GM23338 (cell line): ENCODE measurements at regions not wholly inside any gene's neighbourhood (a gene's known extent, or its start where the extent isn't known, plus 50 kb on each side); places are given as distances from the start of the nearest gene placed in this dataset.

ENCODE experiments used
- CREB1 ChIP-seq: fragments of 250-450 bp; sonication (Bioruptor Pico); IDR thresholded peaks from 2 replicates; pipeline ENCODE4 v1.5.0; 2020; ENCODE audit warnings: low read depth, mild to moderate bottlenecking, moderate library complexity
- EZH2 ChIP-seq: fragments of 200-600 bp; sonication (generic); IDR thresholded peaks from one replicate; pipeline ENCODE4 v1.8.0; 2017; ENCODE audit warnings: antibody characterized with exemption, mild to moderate bottlenecking, low read depth; ENCODE audit not compliant: unreplicated experiment
- EZH2phosphoT487 ChIP-seq: fragments of 200-600 bp; sonication (generic); IDR thresholded peaks from one replicate; pipeline ENCODE4 v1.8.1; 2018; ENCODE audit warnings: antibody characterized with exemption; ENCODE audit not compliant: unreplicated experiment
- JUNB ChIP-seq: IDR thresholded peaks from one replicate; pipeline ENCODE4 v1.6.1; 2016; ENCODE audit warnings: antibody characterized with exemption; ENCODE audit not compliant: unreplicated experiment
- NANOG ChIP-seq: IDR thresholded peaks from 2 replicates; pipeline ENCODE4 v1.6.1; 2016; ENCODE audit warnings: antibody characterized with exemption, borderline replicate concordance
- POLR2AphosphoS5 ChIP-seq: IDR thresholded peaks from 2 replicates; pipeline ENCODE4 v1.6.1; 2016; ENCODE audit warnings: antibody characterized with exemption, low read depth
- STAT1 ChIP-seq: IDR thresholded peaks from one replicate; pipeline ENCODE4 v1.6.1; 2016; ENCODE audit warnings: antibody characterized with exemption; ENCODE audit not compliant: unreplicated experiment
- ZNF331 ChIP-seq: fragments of 250-450 bp; sonication (Bioruptor Pico); IDR thresholded peaks from 2 replicates; pipeline ENCODE4 v1.5.0; 2020; ENCODE audit warnings: low read depth, mild to moderate bottlenecking, moderate library complexity
- TF ChIP-seq, protein P1 (sequence below), 2 experiments: fragments of 200-600 bp in 1 of 2; sonication (generic) in 1 of 2; conservative IDR thresholded peaks; 2 replicates each; pipeline versions ENCODE4 v1.5.1 to v1.6.1; 2016 to 2017; ENCODE audit warnings: antibody characterized with exemption in 2 of 2, low read depth in 2 of 2, mild to moderate bottlenecking in 2 of 2, moderate library complexity in 1 of 2
- TF ChIP-seq, protein P2 (sequence below): IDR thresholded peaks from 2 replicates; pipeline ENCODE4 v1.6.1; 2016; ENCODE audit warnings: antibody characterized with exemption
- TF ChIP-seq, protein P3 (sequence below): IDR thresholded peaks from one replicate; pipeline ENCODE4 v1.6.1; 2018; ENCODE audit warnings: antibody characterized with exemption; ENCODE audit not compliant: unreplicated experiment
- TF ChIP-seq, protein P4 (sequence below): fragments of 250-450 bp; sonication (Bioruptor Pico); IDR thresholded peaks from 2 replicates; pipeline ENCODE4 v1.5.0; 2020; ENCODE audit warnings: mild to moderate bottlenecking, moderate library complexity

DNA sequence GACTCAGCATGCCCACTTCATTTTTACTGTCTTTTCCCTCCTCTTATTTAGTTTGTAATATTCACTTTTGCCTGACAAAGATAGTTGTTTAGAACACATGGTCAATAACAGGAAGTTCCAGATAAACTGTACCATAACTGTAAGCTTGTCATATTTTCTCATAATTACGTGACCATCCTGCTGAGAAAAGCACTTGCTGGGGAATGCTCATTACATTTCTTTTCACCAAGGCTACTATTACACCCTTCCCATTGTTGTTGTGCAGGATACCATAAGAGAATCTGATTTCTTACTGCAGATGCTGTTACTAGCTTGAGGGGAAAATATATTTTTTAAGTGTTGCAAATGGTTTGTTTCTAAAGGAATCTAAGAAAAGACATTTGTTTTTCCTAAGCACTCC, 111.7 kb upstream of the SLITRK6 start:
- TF ChIP-seq, protein P1, sequence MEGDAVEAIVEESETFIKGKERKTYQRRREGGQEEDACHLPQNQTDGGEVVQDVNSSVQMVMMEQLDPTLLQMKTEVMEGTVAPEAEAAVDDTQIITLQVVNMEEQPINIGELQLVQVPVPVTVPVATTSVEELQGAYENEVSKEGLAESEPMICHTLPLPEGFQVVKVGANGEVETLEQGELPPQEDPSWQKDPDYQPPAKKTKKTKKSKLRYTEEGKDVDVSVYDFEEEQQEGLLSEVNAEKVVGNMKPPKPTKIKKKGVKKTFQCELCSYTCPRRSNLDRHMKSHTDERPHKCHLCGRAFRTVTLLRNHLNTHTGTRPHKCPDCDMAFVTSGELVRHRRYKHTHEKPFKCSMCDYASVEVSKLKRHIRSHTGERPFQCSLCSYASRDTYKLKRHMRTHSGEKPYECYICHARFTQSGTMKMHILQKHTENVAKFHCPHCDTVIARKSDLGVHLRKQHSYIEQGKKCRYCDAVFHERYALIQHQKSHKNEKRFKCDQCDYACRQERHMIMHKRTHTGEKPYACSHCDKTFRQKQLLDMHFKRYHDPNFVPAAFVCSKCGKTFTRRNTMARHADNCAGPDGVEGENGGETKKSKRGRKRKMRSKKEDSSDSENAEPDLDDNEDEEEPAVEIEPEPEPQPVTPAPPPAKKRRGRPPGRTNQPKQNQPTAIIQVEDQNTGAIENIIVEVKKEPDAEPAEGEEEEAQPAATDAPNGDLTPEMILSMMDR (conservative IDR thresholded peaks at IDR 0.05; ENCODE audit: low read depth in 2 of 2) = no peak
- TF ChIP-seq POLR2AphosphoS5 = no peak
- TF ChIP-seq, protein P2, sequence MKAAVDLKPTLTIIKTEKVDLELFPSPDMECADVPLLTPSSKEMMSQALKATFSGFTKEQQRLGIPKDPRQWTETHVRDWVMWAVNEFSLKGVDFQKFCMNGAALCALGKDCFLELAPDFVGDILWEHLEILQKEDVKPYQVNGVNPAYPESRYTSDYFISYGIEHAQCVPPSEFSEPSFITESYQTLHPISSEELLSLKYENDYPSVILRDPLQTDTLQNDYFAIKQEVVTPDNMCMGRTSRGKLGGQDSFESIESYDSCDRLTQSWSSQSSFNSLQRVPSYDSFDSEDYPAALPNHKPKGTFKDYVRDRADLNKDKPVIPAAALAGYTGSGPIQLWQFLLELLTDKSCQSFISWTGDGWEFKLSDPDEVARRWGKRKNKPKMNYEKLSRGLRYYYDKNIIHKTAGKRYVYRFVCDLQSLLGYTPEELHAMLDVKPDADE = no peak
- TF ChIP-seq, protein P3, sequence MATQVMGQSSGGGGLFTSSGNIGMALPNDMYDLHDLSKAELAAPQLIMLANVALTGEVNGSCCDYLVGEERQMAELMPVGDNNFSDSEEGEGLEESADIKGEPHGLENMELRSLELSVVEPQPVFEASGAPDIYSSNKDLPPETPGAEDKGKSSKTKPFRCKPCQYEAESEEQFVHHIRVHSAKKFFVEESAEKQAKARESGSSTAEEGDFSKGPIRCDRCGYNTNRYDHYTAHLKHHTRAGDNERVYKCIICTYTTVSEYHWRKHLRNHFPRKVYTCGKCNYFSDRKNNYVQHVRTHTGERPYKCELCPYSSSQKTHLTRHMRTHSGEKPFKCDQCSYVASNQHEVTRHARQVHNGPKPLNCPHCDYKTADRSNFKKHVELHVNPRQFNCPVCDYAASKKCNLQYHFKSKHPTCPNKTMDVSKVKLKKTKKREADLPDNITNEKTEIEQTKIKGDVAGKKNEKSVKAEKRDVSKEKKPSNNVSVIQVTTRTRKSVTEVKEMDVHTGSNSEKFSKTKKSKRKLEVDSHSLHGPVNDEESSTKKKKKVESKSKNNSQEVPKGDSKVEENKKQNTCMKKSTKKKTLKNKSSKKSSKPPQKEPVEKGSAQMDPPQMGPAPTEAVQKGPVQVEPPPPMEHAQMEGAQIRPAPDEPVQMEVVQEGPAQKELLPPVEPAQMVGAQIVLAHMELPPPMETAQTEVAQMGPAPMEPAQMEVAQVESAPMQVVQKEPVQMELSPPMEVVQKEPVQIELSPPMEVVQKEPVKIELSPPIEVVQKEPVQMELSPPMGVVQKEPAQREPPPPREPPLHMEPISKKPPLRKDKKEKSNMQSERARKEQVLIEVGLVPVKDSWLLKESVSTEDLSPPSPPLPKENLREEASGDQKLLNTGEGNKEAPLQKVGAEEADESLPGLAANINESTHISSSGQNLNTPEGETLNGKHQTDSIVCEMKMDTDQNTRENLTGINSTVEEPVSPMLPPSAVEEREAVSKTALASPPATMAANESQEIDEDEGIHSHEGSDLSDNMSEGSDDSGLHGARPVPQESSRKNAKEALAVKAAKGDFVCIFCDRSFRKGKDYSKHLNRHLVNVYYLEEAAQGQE = no peak
- no peak for TF ChIP-seq EZH2
- TF ChIP-seq JUNB = no peak
- TF ChIP-seq CREB1 (CRISPR knock-in tag) = no peak
- no peak for TF ChIP-seq NANOG
- TF ChIP-seq EZH2phosphoT487 = no peak
- no peak for TF ChIP-seq ZNF331 (CRISPR knock-in tag)
- no peak for TF ChIP-seq STAT1
- TF ChIP-seq, protein P4, sequence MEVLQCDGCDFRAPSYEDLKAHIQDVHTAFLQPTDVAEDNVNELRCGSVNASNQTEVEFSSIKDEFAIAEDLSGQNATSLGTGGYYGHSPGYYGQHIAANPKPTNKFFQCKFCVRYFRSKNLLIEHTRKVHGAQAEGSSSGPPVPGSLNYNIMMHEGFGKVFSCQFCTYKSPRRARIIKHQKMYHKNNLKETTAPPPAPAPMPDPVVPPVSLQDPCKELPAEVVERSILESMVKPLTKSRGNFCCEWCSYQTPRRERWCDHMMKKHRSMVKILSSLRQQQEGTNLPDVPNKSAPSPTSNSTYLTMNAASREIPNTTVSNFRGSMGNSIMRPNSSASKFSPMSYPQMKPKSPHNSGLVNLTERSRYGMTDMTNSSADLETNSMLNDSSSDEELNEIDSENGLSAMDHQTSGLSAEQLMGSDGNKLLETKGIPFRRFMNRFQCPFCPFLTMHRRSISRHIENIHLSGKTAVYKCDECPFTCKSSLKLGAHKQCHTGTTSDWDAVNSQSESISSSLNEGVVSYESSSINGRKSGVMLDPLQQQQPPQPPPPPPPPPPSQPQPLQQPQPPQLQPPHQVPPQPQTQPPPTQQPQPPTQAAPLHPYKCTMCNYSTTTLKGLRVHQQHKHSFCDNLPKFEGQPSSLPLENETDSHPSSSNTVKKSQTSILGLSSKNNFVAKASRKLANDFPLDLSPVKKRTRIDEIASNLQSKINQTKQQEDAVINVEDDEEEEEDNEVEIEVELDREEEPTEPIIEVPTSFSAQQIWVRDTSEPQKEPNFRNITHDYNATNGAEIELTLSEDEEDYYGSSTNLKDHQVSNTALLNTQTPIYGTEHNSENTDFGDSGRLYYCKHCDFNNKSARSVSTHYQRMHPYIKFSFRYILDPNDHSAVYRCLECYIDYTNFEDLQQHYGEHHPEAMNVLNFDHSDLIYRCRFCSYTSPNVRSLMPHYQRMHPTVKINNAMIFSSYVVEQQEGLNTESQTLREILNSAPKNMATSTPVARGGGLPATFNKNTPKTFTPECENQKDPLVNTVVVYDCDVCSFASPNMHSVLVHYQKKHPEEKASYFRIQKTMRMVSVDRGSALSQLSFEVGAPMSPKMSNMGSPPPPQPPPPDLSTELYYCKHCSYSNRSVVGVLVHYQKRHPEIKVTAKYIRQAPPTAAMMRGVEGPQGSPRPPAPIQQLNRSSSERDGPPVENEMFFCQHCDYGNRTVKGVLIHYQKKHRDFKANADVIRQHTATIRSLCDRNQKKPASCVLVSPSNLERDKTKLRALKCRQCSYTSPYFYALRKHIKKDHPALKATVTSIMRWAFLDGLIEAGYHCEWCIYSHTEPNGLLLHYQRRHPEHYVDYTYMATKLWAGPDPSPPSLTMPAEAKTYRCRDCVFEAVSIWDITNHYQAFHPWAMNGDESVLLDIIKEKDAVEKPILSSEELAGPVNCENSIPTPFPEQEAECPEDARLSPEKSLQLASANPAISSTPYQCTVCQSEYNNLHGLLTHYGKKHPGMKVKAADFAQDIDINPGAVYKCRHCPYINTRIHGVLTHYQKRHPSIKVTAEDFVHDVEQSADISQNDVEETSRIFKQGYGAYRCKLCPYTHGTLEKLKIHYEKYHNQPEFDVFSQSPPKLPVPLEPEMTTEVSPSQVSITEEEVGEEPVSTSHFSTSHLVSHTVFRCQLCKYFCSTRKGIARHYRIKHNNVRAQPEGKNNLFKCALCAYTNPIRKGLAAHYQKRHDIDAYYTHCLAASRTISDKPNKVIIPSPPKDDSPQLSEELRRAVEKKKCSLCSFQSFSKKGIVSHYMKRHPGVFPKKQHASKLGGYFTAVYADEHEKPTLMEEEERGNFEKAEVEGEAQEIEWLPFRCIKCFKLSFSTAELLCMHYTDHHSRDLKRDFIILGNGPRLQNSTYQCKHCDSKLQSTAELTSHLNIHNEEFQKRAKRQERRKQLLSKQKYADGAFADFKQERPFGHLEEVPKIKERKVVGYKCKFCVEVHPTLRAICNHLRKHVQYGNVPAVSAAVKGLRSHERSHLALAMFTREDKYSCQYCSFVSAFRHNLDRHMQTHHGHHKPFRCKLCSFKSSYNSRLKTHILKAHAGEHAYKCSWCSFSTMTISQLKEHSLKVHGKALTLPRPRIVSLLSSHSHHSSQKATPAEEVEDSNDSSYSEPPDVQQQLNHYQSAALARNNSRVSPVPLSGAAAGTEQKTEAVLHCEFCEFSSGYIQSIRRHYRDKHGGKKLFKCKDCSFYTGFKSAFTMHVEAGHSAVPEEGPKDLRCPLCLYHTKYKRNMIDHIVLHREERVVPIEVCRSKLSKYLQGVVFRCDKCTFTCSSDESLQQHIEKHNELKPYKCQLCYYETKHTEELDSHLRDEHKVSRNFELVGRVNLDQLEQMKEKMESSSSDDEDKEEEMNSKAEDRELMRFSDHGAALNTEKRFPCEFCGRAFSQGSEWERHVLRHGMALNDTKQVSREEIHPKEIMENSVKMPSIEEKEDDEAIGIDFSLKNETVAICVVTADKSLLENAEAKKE (CRISPR knock-in tag) = no peak
